GM21423 (cell line): ENCODE measurements at regions not wholly inside any gene's neighbourhood (a gene's known extent, or its start where the extent isn't known, plus 50 kb on each side); places are given as distances from the start of the nearest gene placed in this dataset.

Experiments used
- ATAC-seq: cut with Tn5 transposase; IDR thresholded peaks from one replicate; pipeline ENCODE4 v1.9.1; 2021; ENCODE audit warnings: mild to moderate bottlenecking, moderate library complexity; ENCODE audit not compliant: unreplicated experiment

- no peak for ATAC-seq
These were observed 113.5 kb upstream of the RPL38 start for GRCh38 chr17:74089869-74090464.

- ATAC-seq: no peak
These were observed 108.8 kb upstream of the RPL38 start for GRCh38 chr17:74094651-74095050.

GRCh38 chr17:74096456-74096855 lies 107.0 kb upstream of the RPL38 start:
- no peak for ATAC-seq

GRCh38 chr17:74097450-74098135 lies 105.9 kb upstream of the RPL38 start:
- ATAC-seq: no peak

- ATAC-seq: no peak
These were observed 105.1 kb upstream of the RPL38 start for GRCh38 chr17:74098136-74099024.

GRCh38 chr17:74099442-74100340 lies 103.8 kb upstream of the RPL38 start:
- ATAC-seq: no peak

GRCh38 chr17:74104921-74105320 lies 98.6 kb upstream of the RPL38 start:
- no peak for ATAC-seq

GRCh38 chr17:74107107-74107506 lies 96.4 kb upstream of the RPL38 start:
- no peak for ATAC-seq

- no peak for ATAC-seq
These were observed 95.3 kb upstream of the RPL38 start for GRCh38 chr17:74108126-74108705.

GRCh38 chr17:74110467-74110866 lies 93.0 kb upstream of the RPL38 start:
- ATAC-seq: no peak

- no peak for ATAC-seq
These were observed 90.2 kb upstream of the RPL38 start for GRCh38 chr17:74113326-74113725.

GRCh38 chr17:74113952-74114351 lies 89.5 kb upstream of the RPL38 start:
- ATAC-seq: no peak

- no peak for ATAC-seq
These were observed 88.5 kb upstream of the RPL38 start for GRCh38 chr17:74114881-74115470.

- ATAC-seq: no peak
These were observed 87.9 kb upstream of the RPL38 start for GRCh38 chr17:74115586-74115985.

GRCh38 chr17:74116087-74116717 lies 87.3 kb upstream of the RPL38 start:
- ATAC-seq: no peak

- ATAC-seq: no peak
These were observed 86.3 kb upstream of the RPL38 start for GRCh38 chr17:74117087-74117698.

- no peak for ATAC-seq
These were observed 85.5 kb upstream of the RPL38 start for GRCh38 chr17:74117999-74118421.

GRCh38 chr17:74118504-74118903 lies 85.0 kb upstream of the RPL38 start:
- no peak for ATAC-seq

- no peak for ATAC-seq
These were observed 84.4 kb upstream of the RPL38 start for GRCh38 chr17:74119049-74119580.
